Panc1 (cell line): ENCODE measurements at regions not wholly inside any gene's neighbourhood (a gene's known extent, or its start where the extent isn't known, plus 50 kb on each side); places are given as distances from the start of the nearest gene placed in this dataset.

ENCODE experiments used
- ATAC-seq: fragments of 200-7000 bp; cut with Tn5 transposase; 2 replicates; pipeline ENCODE4 v1.9.1; 2020; ENCODE audit warnings: mild to moderate bottlenecking, moderate library complexity
- BruUV-seq: library from RNA; stranded (reverse); fragments of 400-500 nt; replicated peaks from 2 replicates; lab custom pipeline; 2021; lab: Mats Ljungman, UMichigan
- CTCF ChIA-PET: fragments of 300-600 bp; sonication (Branson Sonifier 250); formaldehyde crosslinking; loops from one replicate; lab custom pipeline; 2022; ENCODE audit warnings: antibody characterized with exemption; lab: Charles Lee
- POLR2A ChIA-PET: fragments of 300-600 bp; sonication (Branson Sonifier 250); formaldehyde crosslinking; loops from one replicate; lab custom pipeline; 2022; ENCODE audit warnings: antibody characterized with exemption; lab: Charles Lee
- DNase-seq: peaks from one replicate; pipeline ENCODE4 v3.0.0-alpha.2; 2010; ENCODE audit warnings: low read depth, low spot score
- H3K27ac ChIP-seq: 2 replicates; pipeline ENCODE4 v1.5.1; 2011; ENCODE audit warnings: mild to moderate bottlenecking, low read length, inconsistent platforms
- H3K27me3 ChIP-seq: fragments of 200-500 bp; sonication (Bioruptor generic); 2 replicates; pipeline ENCODE4 v1.6.0; 2014; ENCODE audit warnings: low read length, inconsistent platforms; ENCODE audit not compliant: control insufficient read depth, insufficient read depth
- H3K36me3 ChIP-seq: fragments of 200-500 bp; sonication (Bioruptor generic); 2 replicates; pipeline ENCODE4 v1.5.1; 2014; ENCODE audit warnings: inconsistent platforms, mild to moderate bottlenecking, low read length, moderate library complexity; ENCODE audit not compliant: control insufficient read depth, insufficient read depth
- H3K4me1 ChIP-seq: 2 replicates; pipeline ENCODE4 v1.5.1; 2011; ENCODE audit warnings: inconsistent platforms, mild to moderate bottlenecking, low read length, moderate library complexity; ENCODE audit not compliant: control insufficient read depth, insufficient read depth
- H3K4me3 ChIP-seq, 2 experiments: 2 replicates each; pipeline ENCODE4 v1.5.1; 2011 to 2012; ENCODE audit warnings: low read depth in 2 of 2, low read length in 2 of 2, mild to moderate bottlenecking in 2 of 2, inconsistent platforms in 1 of 2, moderate library complexity in 1 of 2
- H3K9me3 ChIP-seq: fragments of 200-500 bp; sonication (Bioruptor generic); 2 replicates; pipeline ENCODE4 v1.5.1; 2014; ENCODE audit warnings: low read depth, mild to moderate bottlenecking, inconsistent platforms, low read length, moderate library complexity; ENCODE audit not compliant: control insufficient read depth, insufficient read depth
- CTCF ChIP-seq: fragments of 450-650 bp; IDR thresholded peaks from 2 replicates; pipeline ENCODE4 v1.5.1; 2017; ENCODE audit warnings: mild to moderate bottlenecking
- POLR2AphosphoS5 ChIP-seq: IDR thresholded peaks from 2 replicates; pipeline ENCODE4 v1.6.1; 2012; ENCODE audit warnings: mild to moderate bottlenecking, low read depth, low read length, moderate library complexity
- REST ChIP-seq, 2 experiments: IDR thresholded peaks; 2 replicates each; pipeline ENCODE4 v1.6.1; 2011 to 2012; ENCODE audit warnings: low read depth in 2 of 2, control low read depth in 1 of 2, low read length in 1 of 2, mild to moderate bottlenecking in 1 of 2, moderate library complexity in 1 of 2; ENCODE audit not compliant: insufficient read depth in 1 of 2
- SIN3A ChIP-seq: IDR thresholded peaks from 2 replicates; pipeline ENCODE4 v1.6.1; 2012; ENCODE audit warnings: low read depth, mild to moderate bottlenecking, low read length, moderate library complexity, borderline replicate concordance; ENCODE audit not compliant: insufficient read depth
- TCF7L2 ChIP-seq: IDR thresholded peaks from 2 replicates; pipeline ENCODE4 v1.6.1; 2011; ENCODE audit warnings: mild to moderate bottlenecking, low read depth, low read length, inconsistent platforms
- in situ Hi-C: cut with HindIII; loops from 2 replicates; pipeline ENCODE4 v1.10.0; 2016; ENCODE audit warnings: low sequenced_read_pairs, low pct_unique_long_range_greater_than_20kb
- intact Hi-C: fragments of 100-400 bp; cut with micrococcal nuclease; formaldehyde crosslinking; loops from one replicate; pipeline ENCODE4 v1.10.0; 2022; ENCODE audit not compliant: unreplicated experiment

GRCh38 chr3:95508124-95508523 lies 1306.3 kb upstream of the EPHA6 start:
- Histone ChIP-seq H3K4me3 (no peak overlapping the region), H3K9me3 (no peaks in the 10 kb centered on the region), H3K27me3 (no peaks in the 10 kb centered on the region), H3K4me1 (no peaks in the 10 kb centered on the region), H3K27ac (no peak overlapping the region), H3K36me3 (no peaks in the 10 kb centered on the region)
- ATAC-seq (no peak), DNase-seq (no peak)
- BruUV-seq: no TSS peak
- TF ChIP-seq REST (IDR thresholded peaks at IDR 0.05; ENCODE audit: insufficient read depth in 1 of 2, low read depth in 2 of 2, low read length in 1 of 2) (no peak), TCF7L2 (no peak), SIN3A (no peak), POLR2AphosphoS5 (no peak)
- in situ Hi-C loops: no loop called here
- ChIA-PET CTCF (no interaction called here), POLR2A (no interaction called here)
- intact Hi-C loops: no loop called here

GRCh38 chr3:95511828-95512227 lies 1302.6 kb upstream of the EPHA6 start:
- no peak for TF ChIP-seq POLR2AphosphoS5
- no peak for TF ChIP-seq TCF7L2
- no peak for TF ChIP-seq REST (IDR thresholded peaks at IDR 0.05; ENCODE audit: insufficient read depth in 1 of 2, low read depth in 2 of 2, low read length in 1 of 2)
- TF ChIP-seq CTCF: no peak; the same call in 1 of the 2 replicates
- no peak for TF ChIP-seq SIN3A
- no TSS peak for BruUV-seq
- no peak overlapping the region for H3K4me3 ChIP-seq
- no peaks in the 10 kb centered on the region for H3K36me3 ChIP-seq
- ChIA-PET POLR2A (no interaction called here), CTCF (no interaction called here)
- DNase-seq (no peak), ATAC-seq (no peak)
- no peaks in the 10 kb centered on the region for H3K9me3 ChIP-seq
- no peaks in the 10 kb centered on the region for H3K4me1 ChIP-seq
- no peaks in the 10 kb centered on the region for H3K27me3 ChIP-seq
- intact Hi-C loops: no loop called here
- H3K27ac ChIP-seq: no peak overlapping the region
- in situ Hi-C loops: no loop called here
